ENCODE measurements at regions not wholly inside any gene's neighbourhood (a gene's known extent, or its start where the extent isn't known, plus 50 kb on each side); places are given as distances from the start of the nearest gene placed in this dataset.

DNA sequence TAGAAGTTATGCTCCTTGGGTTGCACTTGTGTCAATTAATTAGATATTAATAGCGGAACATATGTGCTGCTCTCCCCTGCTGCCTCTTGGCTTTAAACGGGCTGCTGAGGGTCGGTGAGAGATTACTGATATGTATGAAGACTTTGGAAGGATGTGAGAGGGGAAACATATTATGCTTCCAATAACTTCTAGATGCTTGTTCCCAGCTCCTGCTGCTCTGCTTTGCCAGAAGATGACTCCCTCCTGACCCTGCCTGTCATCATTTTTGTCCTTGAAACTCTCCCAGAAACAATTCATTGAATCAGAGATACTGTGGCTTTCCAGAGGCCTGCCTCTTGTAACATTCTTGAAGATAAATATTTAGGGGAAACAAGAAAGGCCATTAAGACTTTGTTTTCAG is 300.1 kb upstream of the STXBP6 start:
- no peak for TF ChIP-seq POLR2A (IDR thresholded peaks at IDR 0.05)
- TF ChIP-seq, protein P1, sequence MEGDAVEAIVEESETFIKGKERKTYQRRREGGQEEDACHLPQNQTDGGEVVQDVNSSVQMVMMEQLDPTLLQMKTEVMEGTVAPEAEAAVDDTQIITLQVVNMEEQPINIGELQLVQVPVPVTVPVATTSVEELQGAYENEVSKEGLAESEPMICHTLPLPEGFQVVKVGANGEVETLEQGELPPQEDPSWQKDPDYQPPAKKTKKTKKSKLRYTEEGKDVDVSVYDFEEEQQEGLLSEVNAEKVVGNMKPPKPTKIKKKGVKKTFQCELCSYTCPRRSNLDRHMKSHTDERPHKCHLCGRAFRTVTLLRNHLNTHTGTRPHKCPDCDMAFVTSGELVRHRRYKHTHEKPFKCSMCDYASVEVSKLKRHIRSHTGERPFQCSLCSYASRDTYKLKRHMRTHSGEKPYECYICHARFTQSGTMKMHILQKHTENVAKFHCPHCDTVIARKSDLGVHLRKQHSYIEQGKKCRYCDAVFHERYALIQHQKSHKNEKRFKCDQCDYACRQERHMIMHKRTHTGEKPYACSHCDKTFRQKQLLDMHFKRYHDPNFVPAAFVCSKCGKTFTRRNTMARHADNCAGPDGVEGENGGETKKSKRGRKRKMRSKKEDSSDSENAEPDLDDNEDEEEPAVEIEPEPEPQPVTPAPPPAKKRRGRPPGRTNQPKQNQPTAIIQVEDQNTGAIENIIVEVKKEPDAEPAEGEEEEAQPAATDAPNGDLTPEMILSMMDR (IDR thresholded peaks at IDR 0.05): no peak
